ENCODE measurements at regions not wholly inside any gene's neighbourhood (a gene's known extent, or its start where the extent isn't known, plus 50 kb on each side); places are given as distances from the start of the nearest gene placed in this dataset.
A peak's percentile ranks its signal among the peaks of the same experiment; 100 is the strongest.

DNA sequence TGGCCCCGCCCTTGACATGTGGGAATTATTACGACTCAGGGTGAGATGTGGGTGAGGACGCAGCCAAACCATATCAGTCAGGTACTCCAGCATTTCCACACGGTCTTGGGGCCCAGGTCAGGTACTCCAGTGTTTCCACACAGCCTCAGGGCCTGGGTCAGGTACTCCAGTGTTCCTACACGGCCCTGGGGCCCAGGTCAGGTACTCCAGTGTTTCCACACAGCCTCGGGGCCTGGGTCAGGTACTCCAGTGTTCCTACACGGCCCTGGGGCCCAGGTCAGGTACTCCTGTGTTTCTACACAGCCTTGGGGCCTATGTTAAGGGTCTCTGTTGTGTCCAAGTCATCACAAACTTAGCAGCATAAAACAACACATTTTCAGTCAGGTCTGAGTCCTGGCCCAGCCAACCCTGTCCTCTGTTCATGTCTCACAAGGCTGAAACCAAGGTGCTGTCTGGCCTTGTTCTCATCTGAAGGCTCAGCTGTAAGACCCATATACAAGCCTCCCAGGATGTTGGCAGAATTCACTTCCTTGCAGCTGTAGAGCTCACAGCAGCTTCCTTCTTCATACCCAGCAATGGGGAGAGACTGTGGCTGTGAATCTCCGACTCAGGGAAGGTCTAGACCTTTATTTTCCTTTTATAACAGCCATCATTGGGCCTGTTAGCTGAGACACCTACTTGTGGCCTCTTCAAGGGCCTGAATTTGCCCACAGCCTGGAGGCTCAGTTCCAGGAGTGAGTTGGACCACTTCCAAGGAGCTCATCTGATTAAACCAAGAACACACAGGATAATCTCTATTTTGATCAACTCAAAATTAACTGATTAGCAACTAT, 107.6 kb upstream of the SFSWAP start:
- no peak for TF ChIP-seq POLR2A (IDR thresholded peaks at IDR 0.05; ENCODE audit: low read depth, low read length)
- DNase-seq (ENCODE audit: insufficient read length, low spot score) = no peak
- FAIRE-seq = no peak

DNA sequence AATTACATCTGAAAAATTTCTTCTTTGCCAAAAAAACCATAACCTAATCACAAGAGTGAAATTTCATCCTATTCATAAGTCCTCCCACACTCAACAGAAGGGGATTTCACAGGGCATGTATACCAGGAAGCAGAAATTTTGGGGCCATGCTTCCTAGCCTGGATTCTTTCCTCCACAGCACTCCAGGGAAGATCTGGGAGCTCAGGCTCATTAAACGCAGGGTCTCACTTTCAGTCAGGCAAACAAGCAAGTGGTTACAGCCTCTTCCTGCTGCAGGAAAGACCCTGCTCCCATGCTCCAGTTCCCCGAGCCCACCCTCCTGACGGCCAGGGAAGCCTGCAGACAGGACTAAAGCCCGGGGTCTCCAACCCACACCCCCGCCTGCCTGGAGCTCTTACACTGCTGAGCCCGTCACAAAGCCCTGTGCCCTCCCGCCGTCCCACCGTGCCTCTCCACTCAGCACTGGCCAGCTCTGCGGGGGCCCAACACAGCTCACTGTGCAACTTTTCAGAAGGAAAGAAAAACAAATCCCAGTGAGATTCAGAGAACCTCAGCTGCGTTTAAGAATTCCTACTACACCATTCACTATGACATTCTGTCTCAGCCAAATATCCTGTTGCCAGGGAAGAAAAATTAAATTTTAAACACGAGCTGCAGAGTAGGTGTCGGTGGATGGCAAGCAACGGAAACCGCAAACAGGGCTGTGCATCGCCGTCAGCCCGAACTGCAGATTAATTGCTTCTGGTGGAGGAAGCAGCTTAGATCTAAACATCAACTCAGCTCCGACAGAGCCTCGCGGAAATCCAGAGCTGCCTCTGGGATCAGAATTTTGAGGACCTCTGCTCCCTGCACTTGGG, 106.7 kb upstream of the SFSWAP start:
- FAIRE-seq (no peak), DNase-seq (ENCODE audit: insufficient read length, low spot score) (no peak)
- no peak for TF ChIP-seq POLR2A (IDR thresholded peaks at IDR 0.05; ENCODE audit: low read depth, low read length)

DNA sequence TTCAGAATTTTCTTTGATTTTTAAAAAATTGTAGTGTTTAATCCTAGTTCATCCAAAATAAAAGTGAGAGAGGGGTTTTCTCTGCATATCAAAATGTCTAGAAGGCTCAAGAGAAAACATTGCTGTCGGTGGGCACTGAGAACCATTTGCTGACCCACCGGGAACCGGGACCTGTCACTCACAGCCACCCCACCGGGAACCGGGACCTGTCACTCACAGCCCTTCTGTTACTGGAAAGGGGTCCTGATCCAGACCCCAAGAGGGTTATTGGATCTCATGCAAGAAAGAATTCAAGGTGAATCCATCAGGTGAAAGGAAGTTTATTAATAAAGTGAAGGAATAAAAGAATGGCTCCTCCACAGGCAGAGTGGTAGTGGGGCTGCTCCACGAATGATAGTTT, 106.0 kb upstream of the SFSWAP start:
- FAIRE-seq = no peak
- DNase-seq (ENCODE audit: insufficient read length, low spot score) = no peak
- TF ChIP-seq POLR2A (IDR thresholded peaks at IDR 0.05; ENCODE audit: low read depth, low read length) = no peak

DNA sequence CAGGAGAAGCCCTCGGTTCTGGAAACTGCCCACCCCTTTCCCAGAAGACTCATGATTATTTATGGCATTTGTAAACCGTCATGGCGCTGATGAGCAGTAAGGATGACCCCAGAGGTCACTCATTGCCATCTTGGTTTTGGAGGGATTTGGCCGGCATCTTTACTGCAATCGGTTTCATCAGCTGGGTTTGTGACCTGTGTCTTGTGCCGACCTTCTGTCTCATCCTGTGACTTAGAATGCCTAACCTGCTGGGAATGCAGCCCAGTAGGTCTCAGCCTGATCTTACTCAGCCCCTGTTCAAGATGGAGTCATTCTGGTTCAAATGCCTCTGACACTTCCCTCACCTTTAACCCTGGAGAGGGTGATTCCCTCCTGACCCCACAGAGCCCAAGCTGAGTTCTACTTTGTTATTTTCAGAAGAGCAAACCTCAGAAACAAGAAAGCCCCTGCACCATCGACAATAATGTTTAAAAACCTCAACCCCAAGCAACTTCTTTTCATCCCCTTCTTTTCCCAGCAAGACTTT, 105.5 kb upstream of the SFSWAP start:
- no peak for TF ChIP-seq POLR2A (IDR thresholded peaks at IDR 0.05; ENCODE audit: low read depth, low read length)
- DNase-seq (ENCODE audit: insufficient read length, low spot score) (no peak), FAIRE-seq (no peak)

DNA sequence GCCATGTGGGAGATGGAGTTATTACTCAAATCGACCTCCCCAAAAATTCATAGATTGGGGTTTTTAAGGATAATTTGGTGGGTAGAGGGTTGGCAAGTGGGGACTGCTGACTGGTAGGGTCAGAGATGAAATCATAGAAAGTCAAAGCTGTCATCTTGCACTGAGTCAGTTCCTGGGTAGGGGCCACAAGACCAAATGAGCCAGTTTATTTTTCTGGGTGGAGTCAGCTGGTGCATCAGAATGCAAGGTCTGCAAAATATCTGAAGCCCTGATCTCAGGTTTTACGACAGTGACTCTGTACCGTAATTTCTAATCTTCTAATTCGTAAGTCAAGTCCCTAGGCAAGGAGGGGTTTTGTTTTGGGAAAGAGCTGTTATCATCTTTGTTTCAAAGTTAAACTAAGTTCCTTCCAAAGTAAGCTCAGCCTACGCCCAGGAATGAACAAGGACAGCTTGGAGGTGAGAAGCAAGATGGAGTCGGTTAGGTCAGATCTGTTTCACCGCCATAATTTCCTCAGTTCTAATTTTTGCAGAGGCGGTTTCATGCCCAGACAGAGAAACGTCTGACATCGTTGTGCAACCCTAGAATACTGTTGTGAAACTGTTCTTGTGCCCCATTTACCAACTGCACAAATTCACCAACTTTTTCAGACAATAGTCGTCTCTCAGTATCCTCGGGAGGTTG, 104.5 kb upstream of the SFSWAP start:
- no peak for TF ChIP-seq POLR2A (IDR thresholded peaks at IDR 0.05; ENCODE audit: low read depth, low read length)
- DNase-seq (ENCODE audit: insufficient read length, low spot score) = no peak
- FAIRE-seq = no peak

DNA sequence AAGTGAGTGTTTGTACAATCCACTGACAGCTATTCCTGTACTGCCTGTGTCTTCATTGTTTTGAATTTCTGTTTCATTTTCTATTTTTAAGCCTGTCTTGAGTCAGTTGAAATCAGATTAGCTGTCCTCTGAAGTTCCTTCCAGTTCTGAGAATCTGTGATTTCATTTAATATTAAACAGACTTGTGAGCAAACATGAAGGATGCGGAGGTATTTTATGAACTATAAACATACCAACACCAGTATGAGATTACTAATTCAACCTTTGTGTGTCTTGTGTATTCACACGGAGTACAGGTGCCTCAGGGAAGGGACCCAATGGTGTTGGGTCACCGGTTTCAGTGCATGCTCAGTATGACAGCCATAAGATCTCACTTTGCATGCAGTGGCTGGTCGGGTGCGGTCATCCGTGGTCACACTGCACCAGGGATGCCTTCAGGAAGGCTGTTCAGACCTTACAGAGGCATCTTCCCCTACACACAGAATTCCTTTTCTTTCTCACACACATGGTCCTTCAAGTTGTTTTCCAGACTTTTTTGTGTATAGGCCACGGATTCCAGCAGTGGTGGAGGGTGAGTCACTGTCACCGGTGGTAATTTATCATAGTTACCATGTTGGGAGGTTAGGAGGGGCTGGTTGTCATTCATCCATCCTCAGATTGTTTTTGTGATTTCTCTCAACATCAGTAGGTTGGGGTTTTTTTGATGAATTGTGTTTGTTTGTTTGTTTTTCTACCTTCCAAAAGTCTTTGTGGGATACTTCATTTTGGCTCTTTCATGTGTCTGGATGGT, 103.0 kb upstream of the SFSWAP start:
- no peak for DNase-seq (ENCODE audit: insufficient read length, low spot score)
- no peak for TF ChIP-seq POLR2A (IDR thresholded peaks at IDR 0.05; ENCODE audit: low read depth, low read length)
- no peak for FAIRE-seq

DNA sequence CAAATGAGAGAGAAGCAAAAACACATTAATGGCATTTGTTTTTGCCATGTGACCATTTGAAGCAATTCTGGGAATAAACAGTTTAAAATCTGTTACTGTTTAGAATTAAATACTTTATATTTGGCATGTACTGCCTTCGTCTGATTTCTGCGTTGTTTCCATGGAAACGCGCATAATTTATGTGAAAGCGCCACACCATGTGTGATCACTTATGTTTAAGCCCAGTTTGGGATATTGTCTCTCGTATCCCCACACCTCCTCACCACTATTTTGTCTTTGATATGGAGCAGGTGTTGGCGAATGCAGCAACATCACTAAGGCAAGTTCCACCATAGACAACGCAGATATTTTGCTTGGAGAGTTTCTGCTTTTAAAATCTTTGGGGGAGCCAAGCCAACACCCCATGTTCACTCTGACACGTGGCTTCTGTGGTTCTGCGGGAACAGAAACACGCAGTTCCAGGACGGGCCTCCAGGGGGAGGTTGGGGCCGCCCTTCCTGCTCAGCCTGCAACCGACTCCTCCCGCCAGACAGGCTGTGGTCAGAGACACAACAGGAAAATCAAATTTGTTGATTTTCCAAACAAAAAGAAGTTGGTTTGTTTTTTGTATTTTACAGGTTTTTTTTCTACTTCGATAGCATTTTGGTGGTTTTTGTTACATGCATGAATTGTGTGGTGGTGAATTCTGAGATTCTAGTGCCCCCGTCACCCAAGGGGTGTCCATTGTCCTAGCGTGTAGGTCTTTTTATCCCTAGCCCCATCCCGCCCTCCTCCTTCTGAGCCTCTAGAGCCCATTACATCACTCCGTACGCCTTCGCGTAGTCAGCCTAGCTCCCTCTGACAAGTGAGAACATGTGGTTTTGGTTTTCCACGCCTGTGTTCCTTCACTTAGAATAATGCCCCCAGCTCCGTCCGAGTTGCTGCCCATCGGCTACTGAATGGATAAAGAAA, 101.9 kb upstream of the SFSWAP start:
- TF ChIP-seq POLR2A (IDR thresholded peaks at IDR 0.05; ENCODE audit: low read depth, low read length) = no peak
- DNase-seq (ENCODE audit: insufficient read length, low spot score) = peak; percentile 88
- no peak for FAIRE-seq

DNA sequence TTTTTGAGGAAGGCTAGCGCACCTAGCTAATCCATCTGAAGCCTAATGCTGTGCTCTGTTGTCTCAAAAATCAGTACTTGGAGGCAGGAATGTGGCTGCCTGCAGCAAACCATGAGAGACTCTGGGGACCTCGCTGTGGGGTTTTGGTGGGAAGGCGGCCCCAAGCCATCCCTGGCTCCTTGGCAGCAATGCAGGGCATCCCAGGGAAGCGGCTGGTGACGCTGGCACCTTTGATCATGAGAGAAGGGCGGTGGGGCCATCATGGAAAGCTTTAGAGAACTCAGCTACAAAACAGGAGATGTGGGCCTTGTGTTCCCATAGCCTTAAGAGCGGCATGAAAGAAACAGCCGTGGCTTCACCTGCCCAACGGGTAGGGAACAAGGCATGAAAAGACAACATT, 101.1 kb upstream of the SFSWAP start:
- FAIRE-seq (no peak), DNase-seq (ENCODE audit: insufficient read length, low spot score) (no peak)
- TF ChIP-seq POLR2A (IDR thresholded peaks at IDR 0.05; ENCODE audit: low read depth, low read length) = no peak

DNA sequence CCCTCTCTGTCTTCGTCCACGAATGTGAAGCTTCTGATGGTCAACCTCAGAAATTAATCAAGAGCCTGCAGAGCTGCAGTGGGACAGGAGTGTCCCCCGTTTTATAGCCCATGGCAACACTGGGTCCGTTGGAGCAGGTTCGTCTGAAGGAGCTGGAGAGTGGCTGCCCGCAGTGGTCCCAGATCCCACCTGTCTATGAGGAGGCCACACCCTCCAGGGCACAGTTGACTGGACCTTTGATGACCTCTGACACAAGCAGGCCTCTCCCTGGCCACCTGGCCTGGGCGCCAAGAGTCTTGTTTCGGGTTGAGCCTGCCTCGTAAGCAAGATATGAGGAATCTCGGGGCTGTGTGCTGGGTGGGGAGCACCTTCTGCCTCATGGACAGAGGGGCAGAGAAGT, 100.7 kb upstream of the SFSWAP start:
- no peak for TF ChIP-seq POLR2A (IDR thresholded peaks at IDR 0.05; ENCODE audit: low read depth, low read length)
- no peak for FAIRE-seq
- DNase-seq (ENCODE audit: insufficient read length, low spot score) = no peak

DNA sequence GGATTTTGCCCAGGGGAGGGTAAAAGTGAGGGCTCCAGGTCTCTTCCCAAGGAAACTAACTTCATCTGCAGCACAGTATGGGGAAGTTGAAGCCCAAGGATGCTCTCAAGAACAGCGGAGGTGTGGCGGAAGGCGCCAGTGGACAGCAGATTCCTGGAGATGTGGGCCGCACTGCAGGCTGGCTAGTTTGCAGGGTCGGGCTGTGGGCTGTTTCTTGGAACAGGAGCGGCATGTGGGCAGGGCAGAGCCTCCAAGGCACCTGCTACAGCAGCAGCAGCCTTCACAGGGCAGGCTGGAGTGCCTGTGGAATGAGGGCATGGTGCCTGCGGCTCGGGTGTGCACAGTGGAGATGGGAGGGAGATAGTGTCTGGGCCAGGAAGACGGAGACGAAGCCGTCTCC, 100.0 kb upstream of the SFSWAP start:
- FAIRE-seq (no peak), DNase-seq (ENCODE audit: insufficient read length, low spot score) (no peak)
- TF ChIP-seq POLR2A (IDR thresholded peaks at IDR 0.05; ENCODE audit: low read depth, low read length) = no peak

DNA sequence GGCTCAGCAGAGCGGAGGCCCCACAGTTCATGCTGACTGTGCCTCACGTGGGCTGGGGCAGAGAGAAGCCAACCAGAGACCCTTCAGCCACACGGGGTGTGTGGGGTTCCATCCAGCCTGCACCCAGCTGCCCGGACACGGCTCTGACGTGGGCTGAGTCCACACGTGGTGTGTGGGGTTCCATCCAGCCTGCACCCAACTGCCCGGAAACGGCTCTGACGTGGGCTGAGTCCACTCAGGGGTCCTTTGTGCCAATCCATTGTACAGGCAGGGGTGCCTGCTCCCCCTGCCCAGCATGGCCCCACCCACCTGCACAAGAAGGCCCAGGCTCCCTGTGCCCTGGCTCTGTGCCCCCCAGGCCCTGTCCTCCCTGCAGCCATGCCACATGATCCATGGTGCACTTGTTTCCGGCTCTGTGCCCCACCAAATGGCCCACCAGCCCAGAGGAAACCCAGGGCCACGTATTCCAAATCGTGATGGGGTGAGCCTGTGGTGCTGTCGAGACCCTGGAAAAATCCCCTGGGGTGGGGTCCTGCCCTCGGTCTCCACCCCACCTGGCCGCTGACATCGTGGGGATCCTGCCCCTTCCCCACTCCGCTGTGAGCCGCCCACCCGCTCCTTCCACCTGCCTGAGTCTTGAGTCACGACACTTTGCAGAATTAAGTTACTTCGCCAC, 99.3 kb upstream of the SFSWAP start:
- no peak for TF ChIP-seq POLR2A (IDR thresholded peaks at IDR 0.05; ENCODE audit: low read depth, low read length)
- no peak for FAIRE-seq
- DNase-seq (ENCODE audit: insufficient read length, low spot score) = no peak

Measured in H54 (cell line).